Mammary epithelial cell (primary cell): ENCODE measurements at regions not wholly inside any gene's neighbourhood (a gene's known extent, or its start where the extent isn't known, plus 50 kb on each side); places are given as distances from the start of the nearest gene placed in this dataset.

Experiments used
- EZH2 ChIP-seq: IDR thresholded peaks from 2 replicates; pipeline ENCODE4 v1.6.1; 2012; ENCODE audit warnings: low read length, inconsistent platforms, borderline replicate concordance
- TF ChIP-seq, protein P1 (sequence below), 2 donors: IDR thresholded peaks in 1 of 2; conservative IDR thresholded peaks in 1 of 2; 2 replicates each; pipeline ENCODE4 v1.5.1; 2011 to 2012; ENCODE audit warnings: inconsistent platforms in 2 of 2, low read length in 2 of 2, mild to moderate bottlenecking in 2 of 2, control low read depth in 1 of 2, low read depth in 1 of 2; ENCODE audit not compliant: insufficient read depth in 1 of 2; ENCODE audit errors: extremely low read depth in 1 of 2

GRCh38 chr6:67369679-67370078 lies 1265.4 kb upstream of the ADGRB3 start:
- TF ChIP-seq, protein P1, sequence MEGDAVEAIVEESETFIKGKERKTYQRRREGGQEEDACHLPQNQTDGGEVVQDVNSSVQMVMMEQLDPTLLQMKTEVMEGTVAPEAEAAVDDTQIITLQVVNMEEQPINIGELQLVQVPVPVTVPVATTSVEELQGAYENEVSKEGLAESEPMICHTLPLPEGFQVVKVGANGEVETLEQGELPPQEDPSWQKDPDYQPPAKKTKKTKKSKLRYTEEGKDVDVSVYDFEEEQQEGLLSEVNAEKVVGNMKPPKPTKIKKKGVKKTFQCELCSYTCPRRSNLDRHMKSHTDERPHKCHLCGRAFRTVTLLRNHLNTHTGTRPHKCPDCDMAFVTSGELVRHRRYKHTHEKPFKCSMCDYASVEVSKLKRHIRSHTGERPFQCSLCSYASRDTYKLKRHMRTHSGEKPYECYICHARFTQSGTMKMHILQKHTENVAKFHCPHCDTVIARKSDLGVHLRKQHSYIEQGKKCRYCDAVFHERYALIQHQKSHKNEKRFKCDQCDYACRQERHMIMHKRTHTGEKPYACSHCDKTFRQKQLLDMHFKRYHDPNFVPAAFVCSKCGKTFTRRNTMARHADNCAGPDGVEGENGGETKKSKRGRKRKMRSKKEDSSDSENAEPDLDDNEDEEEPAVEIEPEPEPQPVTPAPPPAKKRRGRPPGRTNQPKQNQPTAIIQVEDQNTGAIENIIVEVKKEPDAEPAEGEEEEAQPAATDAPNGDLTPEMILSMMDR (conservative IDR thresholded peaks at IDR 0.05 in 1 of 2, IDR thresholded peaks at IDR 0.05 in 1 of 2; ENCODE audit: extremely low read depth in 1 of 2, insufficient read depth in 1 of 2, low read depth in 1 of 2, low read length in 2 of 2): no peak
- TF ChIP-seq EZH2: no peak
